ENCODE measurements at regions not wholly inside any gene's neighbourhood (a gene's known extent, or its start where the extent isn't known, plus 50 kb on each side); places are given as distances from the start of the nearest gene placed in this dataset.

GRCh38 chr10:131778385-131778784 lies 122.4 kb upstream of the PPP2R2D start:
- TF ChIP-seq POLR2A (IDR thresholded peaks at IDR 0.05) (no peak), CTCF (IDR thresholded peaks at IDR 0.05) (no peak)

All from suprapubic skin (tissue), 3 donors.